ENCODE measurements at regions not wholly inside any gene's neighbourhood (a gene's known extent, or its start where the extent isn't known, plus 50 kb on each side); places are given as distances from the start of the nearest gene placed in this dataset.
"Not testable (repeated sequence)": the region's sequence is repeated elsewhere in the genome, so short reads cannot be mapped to it uniquely, and the experiment has no call there.

- Mint-ChIP-seq H3K27me3 (no peaks in the 10 kb centered on the region), H3K36me3 (ENCODE audit: low read depth) (no peaks in the 10 kb centered on the region), H3K4me3 (no peak overlapping the region), H3K27ac (no peak overlapping the region), H3K9me3 (peaks cover 16% of the 10 kb centered on the region), H3K4me1 (no peaks in the 10 kb centered on the region)
- DNase-seq (no peak), ATAC-seq (no peak)
These were observed 508.2 kb upstream of the KIF2B start for GRCh38 chr17:53314521-53314920.

GRCh38 chr17:53313746-53314145 lies 509.0 kb upstream of the KIF2B start:
- no peaks in the 10 kb centered on the region for H3K36me3 Mint-ChIP-seq (ENCODE audit: low read depth)

DNA sequence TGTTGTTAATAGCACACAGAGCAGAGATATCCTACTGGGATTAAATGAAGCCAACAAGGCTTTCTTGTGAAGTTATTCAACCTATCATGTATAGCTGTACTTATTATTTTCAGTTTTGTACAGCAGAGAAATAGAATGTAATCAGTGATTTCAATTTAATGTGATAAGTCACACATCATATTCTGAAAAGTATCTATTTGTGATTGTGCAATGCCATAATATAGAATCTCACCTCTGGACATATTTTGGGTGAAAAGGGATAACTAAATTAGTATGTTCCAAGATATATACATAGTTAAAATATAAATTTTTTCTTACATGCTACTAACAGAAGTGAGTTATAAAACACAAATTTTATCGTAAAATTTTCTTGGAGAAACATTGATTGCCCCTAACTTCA lies 544.3 kb upstream of the KIF2B start:
- Mint-ChIP-seq H3K4me3 (no peak overlapping the region), H3K27me3 (no peaks in the 10 kb centered on the region), H3K27ac (no peak overlapping the region), H3K4me1 (no peaks in the 10 kb centered on the region), H3K36me3 (ENCODE audit: low read depth) (no peaks in the 10 kb centered on the region), H3K9me3 (peaks cover 9% of the 10 kb centered on the region)
- ATAC-seq (no peak), DNase-seq (no peak)

More at GRCh38 chr17:53313746-53314145, 509.0 kb upstream of the KIF2B start:
- Mint-ChIP-seq H3K27ac (no peak overlapping the region), H3K9me3 (peaks cover 22% of the 10 kb centered on the region), H3K4me1 (no peaks in the 10 kb centered on the region), H3K27me3 (no peaks in the 10 kb centered on the region), H3K4me3 (no peak overlapping the region)
- DNase-seq (no peak), ATAC-seq (no peak)

DNA sequence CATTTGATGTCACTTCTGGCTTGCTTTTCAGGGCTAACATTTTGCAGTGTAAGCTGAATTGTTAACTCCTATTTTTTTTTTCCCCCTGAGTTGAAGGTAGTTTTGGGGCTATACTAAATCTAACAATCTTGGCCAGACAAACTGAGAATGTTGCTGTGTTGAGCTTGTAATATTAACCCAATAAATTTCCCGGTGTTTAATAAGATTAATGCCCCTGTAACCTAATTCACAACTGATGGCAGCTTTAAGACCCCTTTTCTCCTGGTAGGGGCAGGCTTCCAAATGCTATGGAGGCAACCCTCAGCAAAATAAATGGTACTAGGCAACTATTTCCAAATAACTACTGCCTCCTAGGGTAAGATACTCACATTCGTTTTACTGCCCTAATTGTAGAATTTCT lies 549.6 kb upstream of the KIF2B start:
- DNase-seq (no peak), ATAC-seq (no peak)
- H3K27me3 Mint-ChIP-seq = no peaks in the 10 kb centered on the region
- H3K27ac Mint-ChIP-seq = no peak overlapping the region
- no peak overlapping the region for H3K4me3 Mint-ChIP-seq
- no peaks in the 10 kb centered on the region for H3K36me3 Mint-ChIP-seq (ENCODE audit: low read depth)
- H3K9me3 Mint-ChIP-seq = peaks cover 9% of the 10 kb centered on the region
- no peaks in the 10 kb centered on the region for H3K4me1 Mint-ChIP-seq

- H3K4me1 Mint-ChIP-seq = no peaks in the 10 kb centered on the region
- H3K27ac Mint-ChIP-seq = no peak overlapping the region
- no peak overlapping the region for H3K4me3 Mint-ChIP-seq
- DNase-seq (no peak), ATAC-seq (no peak)
- no peaks in the 10 kb centered on the region for H3K36me3 Mint-ChIP-seq (ENCODE audit: low read depth)
- H3K27me3 Mint-ChIP-seq = no peaks in the 10 kb centered on the region
- H3K9me3 Mint-ChIP-seq = peaks cover 11% of the 10 kb centered on the region
These were observed 551.8 kb upstream of the KIF2B start for GRCh38 chr17:53270936-53271335.

- DNase-seq (no peak), ATAC-seq (no peak)
- Mint-ChIP-seq H3K4me1 (no peaks in the 10 kb centered on the region), H3K4me3 (no peak overlapping the region), H3K27me3 (no peaks in the 10 kb centered on the region), H3K36me3 (ENCODE audit: low read depth) (no peaks in the 10 kb centered on the region), H3K27ac (no peak overlapping the region), H3K9me3 (peaks cover 15% of the 10 kb centered on the region)
These were observed 558.0 kb upstream of the KIF2B start for GRCh38 chr17:53264730-53265129.

DNA sequence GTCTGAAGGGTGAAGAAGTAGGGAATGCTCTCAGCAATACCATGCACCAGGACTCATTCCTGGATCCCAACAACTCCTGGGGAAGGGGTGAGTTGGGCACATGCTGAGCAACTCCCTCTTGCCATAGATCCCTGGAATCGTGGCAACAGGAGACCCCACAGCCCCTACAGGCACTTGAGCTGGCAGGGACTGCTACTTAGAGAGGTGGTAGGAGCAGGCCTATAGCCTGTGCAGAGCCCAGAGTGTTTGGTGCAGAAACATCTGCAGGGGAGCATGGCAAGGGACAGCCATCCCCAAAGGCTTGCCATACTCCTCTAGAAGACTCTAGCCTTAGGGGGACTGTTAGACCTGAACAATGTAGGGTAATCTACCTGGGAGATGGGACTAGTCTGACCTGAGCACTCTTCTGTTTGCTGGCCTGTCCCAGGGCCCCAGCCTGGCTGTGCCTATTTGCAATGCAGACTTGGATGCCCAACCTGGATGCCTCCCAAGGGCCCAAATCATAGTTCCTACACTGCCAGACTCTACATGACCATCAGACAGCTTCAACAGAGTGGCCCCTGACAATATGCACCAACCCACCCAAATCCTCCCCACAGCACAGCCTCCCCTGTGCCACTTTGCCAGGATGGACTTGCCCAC lies 568.6 kb upstream of the KIF2B start:
- no peak for DNase-seq
- Mint-ChIP-seq H3K4me3 (no peak overlapping the region), H3K27me3 (no peaks in the 10 kb centered on the region), H3K27ac (no peak overlapping the region), H3K36me3 (ENCODE audit: low read depth) (no peaks in the 10 kb centered on the region), H3K4me1 (no peaks in the 10 kb centered on the region), H3K9me3 (peaks cover 17% of the 10 kb centered on the region)
- ATAC-seq = no peak

DNA sequence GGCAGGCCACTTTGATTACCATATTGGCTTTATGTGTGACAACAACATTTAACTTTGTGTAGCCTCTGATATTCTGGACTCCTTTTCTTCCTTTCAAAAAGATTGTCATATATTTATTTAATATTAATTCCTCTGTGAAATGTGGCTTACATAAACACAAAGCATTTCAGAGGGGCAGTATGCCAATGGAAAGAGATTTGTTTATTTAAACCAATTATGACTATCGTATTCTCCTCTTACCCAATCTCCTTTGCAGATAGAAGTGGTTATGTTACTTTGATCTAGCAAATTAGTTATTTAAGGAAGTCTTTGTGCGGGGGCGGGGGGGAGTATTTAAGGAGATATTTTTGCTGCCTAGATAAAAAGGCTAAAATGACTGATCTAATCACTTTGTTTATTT lies 573.7 kb upstream of the KIF2B start:
- Mint-ChIP-seq H3K4me1 (no peaks in the 10 kb centered on the region), H3K27me3 (no peaks in the 10 kb centered on the region), H3K36me3 (ENCODE audit: low read depth) (no peaks in the 10 kb centered on the region), H3K9me3 (peaks cover 9% of the 10 kb centered on the region), H3K27ac (no peak overlapping the region), H3K4me3 (no peak overlapping the region)
- no peak for DNase-seq
- ATAC-seq = no peak

DNA sequence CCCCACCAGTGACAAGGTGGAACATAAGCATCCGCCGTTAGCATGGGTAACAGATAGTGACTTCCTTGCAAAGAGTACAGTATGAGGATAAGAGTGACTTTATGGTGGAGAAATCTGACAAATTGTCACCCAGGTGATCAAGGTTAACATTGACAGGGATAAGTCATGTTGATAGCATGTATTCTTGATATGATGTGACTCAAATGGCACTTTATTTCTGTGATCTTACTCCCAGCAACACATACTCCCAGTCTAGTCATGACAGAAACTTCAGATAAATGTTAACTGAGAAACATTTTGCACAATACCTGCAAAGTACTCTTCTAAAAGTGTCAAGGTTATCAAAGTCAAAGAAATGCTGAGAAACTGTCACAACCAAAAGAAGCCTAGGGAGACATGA lies 588.6 kb upstream of the KIF2B start:
- H3K27ac Mint-ChIP-seq = no peak overlapping the region

GRCh38 chr17:53227514-53227913 lies 595.2 kb upstream of the KIF2B start:
- H3K4me3 Mint-ChIP-seq = no peak overlapping the region
- ATAC-seq = no peak
- H3K9me3 Mint-ChIP-seq = peaks cover 15% of the 10 kb centered on the region

More for the DNA sequence above, 588.6 kb upstream of the KIF2B start:
- ATAC-seq (no peak), DNase-seq (no peak)
- Mint-ChIP-seq H3K4me1 (no peaks in the 10 kb centered on the region), H3K27me3 (no peaks in the 10 kb centered on the region), H3K4me3 (no peak overlapping the region), H3K36me3 (ENCODE audit: low read depth) (no peaks in the 10 kb centered on the region), H3K9me3 (peaks cover 25% of the 10 kb centered on the region)

GRCh38 chr17:53227111-53227510 lies 595.6 kb upstream of the KIF2B start:
- Mint-ChIP-seq H3K4me1 (no peaks in the 10 kb centered on the region), H3K27ac (no peak overlapping the region), H3K9me3 (peaks cover 14% of the 10 kb centered on the region), H3K4me3 (no peak overlapping the region), H3K36me3 (ENCODE audit: low read depth) (no peaks in the 10 kb centered on the region), H3K27me3 (no peaks in the 10 kb centered on the region)
- DNase-seq = no peak
- no peak for ATAC-seq

More at GRCh38 chr17:53227514-53227913, 595.2 kb upstream of the KIF2B start:
- H3K4me1 Mint-ChIP-seq = no peaks in the 10 kb centered on the region
- DNase-seq = no peak
- no peaks in the 10 kb centered on the region for H3K36me3 Mint-ChIP-seq (ENCODE audit: low read depth)
- no peak overlapping the region for H3K27ac Mint-ChIP-seq
- H3K27me3 Mint-ChIP-seq = no peaks in the 10 kb centered on the region

- Mint-ChIP-seq H3K36me3 (ENCODE audit: low read depth) (no peaks in the 10 kb centered on the region), H3K27me3 (no peaks in the 10 kb centered on the region), H3K4me1 (no peaks in the 10 kb centered on the region), H3K27ac (no peak overlapping the region), H3K9me3 (peaks cover 7% of the 10 kb centered on the region), H3K4me3 (no peak overlapping the region)
- no peak for ATAC-seq
- DNase-seq = no peak
These were observed 602.9 kb upstream of the KIF2B start for GRCh38 chr17:53219821-53220220.

DNA sequence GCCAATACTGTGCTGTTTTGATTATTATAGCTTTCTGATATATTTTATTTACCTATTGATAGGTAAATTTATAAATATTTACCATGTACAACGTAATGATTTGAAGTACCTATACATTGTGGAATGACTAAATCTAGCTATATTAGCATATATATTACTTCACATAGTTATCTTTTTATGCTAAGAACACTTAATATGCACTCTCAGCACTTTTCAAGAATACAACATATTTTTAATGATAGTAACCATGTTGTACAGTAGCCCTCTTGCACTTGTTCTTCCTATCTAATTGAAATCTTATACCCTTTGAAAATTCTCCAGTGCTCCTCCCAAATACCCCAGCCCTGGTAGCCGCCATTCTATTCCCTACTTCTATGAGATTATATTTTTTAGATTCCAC lies 604.0 kb upstream of the KIF2B start:
- no peaks in the 10 kb centered on the region for H3K27me3 Mint-ChIP-seq
- H3K36me3 Mint-ChIP-seq (ENCODE audit: low read depth) = no peaks in the 10 kb centered on the region
- no peak for DNase-seq
- no peak overlapping the region for H3K27ac Mint-ChIP-seq
- no peak for ATAC-seq
- H3K4me1 Mint-ChIP-seq = no peaks in the 10 kb centered on the region
- H3K4me3 Mint-ChIP-seq = no peak overlapping the region
- peaks cover 7% of the 10 kb centered on the region for H3K9me3 Mint-ChIP-seq

- Mint-ChIP-seq H3K27ac (no peak overlapping the region), H3K9me3 (peaks cover 11% of the 10 kb centered on the region), H3K4me3 (no peak overlapping the region), H3K4me1 (no peaks in the 10 kb centered on the region), H3K36me3 (ENCODE audit: low read depth) (no peaks in the 10 kb centered on the region), H3K27me3 (no peaks in the 10 kb centered on the region)
- ATAC-seq (no peak), DNase-seq (no peak)
These were observed 605.4 kb upstream of the KIF2B start for GRCh38 chr17:53217311-53217710.

DNA sequence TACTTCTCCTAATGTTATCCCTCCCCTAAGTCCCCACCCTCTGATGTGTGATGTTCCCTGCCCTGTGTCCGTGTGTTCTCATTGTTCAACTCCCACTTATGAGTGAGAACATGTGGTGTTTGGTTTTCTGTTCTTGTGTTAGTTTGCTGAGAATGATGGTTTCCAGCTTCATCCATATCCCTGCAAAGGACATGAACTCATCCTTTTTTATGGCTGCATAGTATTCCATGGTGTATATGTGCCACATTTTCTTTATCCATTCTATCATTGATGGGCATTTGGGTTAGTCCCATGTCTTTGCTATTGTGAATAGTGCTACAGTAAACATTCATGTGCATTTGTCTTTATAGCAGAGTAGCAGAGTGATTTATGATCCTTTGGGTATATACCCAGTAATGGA lies 613.8 kb upstream of the KIF2B start:
- not testable (repeated sequence) for H3K27ac Mint-ChIP-seq; H3K4me1 Mint-ChIP-seq; ATAC-seq; H3K36me3 Mint-ChIP-seq (ENCODE audit: low read depth); H3K4me3 Mint-ChIP-seq; DNase-seq; H3K27me3 Mint-ChIP-seq
- H3K9me3 Mint-ChIP-seq = peaks cover 21% of the 10 kb centered on the region

DNA sequence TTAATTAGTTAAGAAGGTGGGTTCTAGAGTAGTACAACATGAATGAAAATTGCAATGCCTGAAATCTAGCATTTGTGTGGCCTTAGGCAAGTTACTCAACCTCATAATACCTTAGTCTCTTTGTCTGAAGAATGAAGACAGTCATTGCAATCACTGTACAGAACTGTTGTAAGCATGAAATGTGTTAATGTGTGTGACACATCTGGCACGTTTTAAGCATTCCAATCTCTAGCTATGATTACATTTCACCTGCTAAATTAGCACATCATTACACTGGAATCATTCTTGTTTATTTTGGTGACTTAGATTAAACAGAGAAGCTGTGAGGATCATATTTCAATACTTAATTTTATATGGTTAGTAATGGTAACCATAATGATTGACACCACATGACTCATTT lies 629.7 kb upstream of the KIF2B start:
- Mint-ChIP-seq H3K36me3 (ENCODE audit: low read depth) (no peaks in the 10 kb centered on the region), H3K27ac (no peak overlapping the region), H3K27me3 (no peaks in the 10 kb centered on the region), H3K4me3 (no peak overlapping the region), H3K4me1 (no peaks in the 10 kb centered on the region), H3K9me3 (peaks cover 4% of the 10 kb centered on the region)
- DNase-seq = no peak
- no peak for ATAC-seq
